ENCODE measurements at regions not wholly inside any gene's neighbourhood (a gene's known extent, or its start where the extent isn't known, plus 50 kb on each side); places are given as distances from the start of the nearest gene placed in this dataset.

- peak; percentile 73 for DNase-seq (ENCODE audit: low read depth, low spot score)
- Histone ChIP-seq H3K9me3 (ENCODE audit: insufficient read depth, low read length) (peaks cover 18% of the 10 kb centered on the region; the same call in 1 of the 2 replicates), H3K4me1 (ENCODE audit: insufficient read depth, insufficient read length) (no peaks in the 10 kb centered on the region), H3K27me3 (ENCODE audit: insufficient read depth, insufficient read length) (peaks cover 5% of the 10 kb centered on the region), H3K36me3 (ENCODE audit: insufficient read depth, insufficient read length, low read length) (no peaks in the 10 kb centered on the region), H3K9ac (ENCODE audit: insufficient read length, low read depth) (no peak overlapping the region), H3K4me3 (ENCODE audit: insufficient read length, low read depth) (no peak overlapping the region)
- TF ChIP-seq YY1 (IDR thresholded peaks at IDR 0.05; ENCODE audit: insufficient read depth, insufficient read length) = no peak
- TF ChIP-seq ZNF274 (IDR thresholded peaks at IDR 0.05; ENCODE audit: low read depth, low read length) = no peak
- no peak for TF ChIP-seq SUZ12 (IDR thresholded peaks at IDR 0.05; ENCODE audit: extremely low read depth, insufficient read depth, insufficient read length)
These were observed 127.9 kb downstream of the ST8SIA2 start for GRCh38 chr15:92521624-92522008.

- no peak overlapping the region for H3K9ac ChIP-seq (ENCODE audit: insufficient read length, low read depth)
- H3K9me3 ChIP-seq (ENCODE audit: insufficient read depth, low read length) = peaks cover 18% of the 10 kb centered on the region; the same call in 1 of the 2 replicates
- no peaks in the 10 kb centered on the region for H3K36me3 ChIP-seq (ENCODE audit: insufficient read depth, insufficient read length, low read length)
- peaks cover 5% of the 10 kb centered on the region for H3K27me3 ChIP-seq (ENCODE audit: insufficient read depth, insufficient read length)
- no peak for DNase-seq (ENCODE audit: low read depth, low spot score)
- TF ChIP-seq ZNF274 (IDR thresholded peaks at IDR 0.05; ENCODE audit: low read depth, low read length) (no peak), SUZ12 (IDR thresholded peaks at IDR 0.05; ENCODE audit: extremely low read depth, insufficient read depth, insufficient read length) (no peak), YY1 (IDR thresholded peaks at IDR 0.05; ENCODE audit: insufficient read depth, insufficient read length) (no peak)
- no peak overlapping the region for H3K4me3 ChIP-seq (ENCODE audit: insufficient read length, low read depth)
- H3K4me1 ChIP-seq (ENCODE audit: insufficient read depth, insufficient read length) = no peaks in the 10 kb centered on the region
These were observed 127.4 kb downstream of the ST8SIA2 start for GRCh38 chr15:92520914-92521623.

GRCh38 chr15:92519709-92520108 is 126.0 kb downstream of the ST8SIA2 start:
- H3K9ac ChIP-seq (ENCODE audit: insufficient read length, low read depth) = no peak overlapping the region
- no peaks in the 10 kb centered on the region for H3K27me3 ChIP-seq (ENCODE audit: insufficient read depth, insufficient read length)
- H3K36me3 ChIP-seq (ENCODE audit: insufficient read depth, insufficient read length, low read length) = no peaks in the 10 kb centered on the region
- no peak for TF ChIP-seq ZNF274 (IDR thresholded peaks at IDR 0.05; ENCODE audit: low read depth, low read length)
- no peak for TF ChIP-seq YY1 (IDR thresholded peaks at IDR 0.05; ENCODE audit: insufficient read depth, insufficient read length)
- TF ChIP-seq SUZ12 (IDR thresholded peaks at IDR 0.05; ENCODE audit: extremely low read depth, insufficient read depth, insufficient read length) = no peak
- no peaks in the 10 kb centered on the region for H3K4me1 ChIP-seq (ENCODE audit: insufficient read depth, insufficient read length)
- H3K4me3 ChIP-seq (ENCODE audit: insufficient read length, low read depth) = no peak overlapping the region
- DNase-seq (ENCODE audit: low read depth, low spot score) = no peak
- H3K9me3 ChIP-seq (ENCODE audit: insufficient read depth, low read length) = peaks cover 18% of the 10 kb centered on the region; the same call in 1 of the 2 replicates
